Hematopoietic multipotent progenitor cell treated with erythropoietin and hydrocortisone succinate and interleukin-3 and kit ligand, for 4 days (in vitro differentiated cells): ENCODE measurements at regions not wholly inside any gene's neighbourhood (a gene's known extent, or its start where the extent isn't known, plus 50 kb on each side); places are given as distances from the start of the nearest gene placed in this dataset.
"Not testable (repeated sequence)": the region's sequence is repeated elsewhere in the genome, so short reads cannot be mapped to it uniquely, and the experiment has no call there.

ENCODE experiments used
- DNase-seq: peaks from one replicate; pipeline ENCODE4 v3.0.0-alpha.2; 2015

DNA sequence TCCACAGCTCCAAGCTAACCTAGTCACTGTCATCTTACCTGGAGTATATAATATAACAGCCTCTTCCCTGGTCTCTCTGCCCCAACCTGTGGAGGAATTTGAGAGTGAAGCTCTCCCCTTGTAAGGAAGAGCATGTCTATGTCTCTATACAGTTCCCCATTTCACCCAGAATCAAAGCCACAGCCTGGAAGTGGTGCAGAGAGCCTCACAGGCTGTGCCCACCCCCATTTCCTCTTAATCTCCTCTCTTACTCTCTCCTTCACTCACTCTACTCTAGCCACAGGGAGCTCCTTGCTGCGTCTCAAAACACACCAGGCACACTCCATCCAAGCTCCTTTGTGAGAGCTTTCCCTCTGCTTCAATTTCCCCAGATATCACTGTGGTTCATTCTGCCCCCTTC lies 302.5 kb upstream of the ISX start:
- DNase-seq: peak; percentile 56

DNA sequence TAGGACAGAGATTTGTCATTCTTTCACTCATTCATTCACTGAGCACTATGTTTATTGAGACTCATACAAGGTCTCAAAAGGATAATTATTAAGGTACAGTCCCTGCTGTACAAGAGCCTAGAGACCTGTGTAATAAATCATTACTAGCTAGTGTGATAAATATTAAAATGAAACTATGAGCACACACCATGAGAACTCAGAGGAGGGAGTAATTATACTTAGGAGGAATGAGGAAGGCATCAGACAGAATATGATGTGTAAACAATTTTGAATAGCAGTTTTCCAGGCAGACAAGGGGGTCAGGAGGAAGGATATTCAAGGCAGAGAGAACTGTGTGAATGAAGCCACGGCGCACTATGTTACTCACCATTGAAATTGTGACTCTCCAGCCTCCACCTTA lies 300.8 kb upstream of the ISX start:
- no peak for DNase-seq

DNA sequence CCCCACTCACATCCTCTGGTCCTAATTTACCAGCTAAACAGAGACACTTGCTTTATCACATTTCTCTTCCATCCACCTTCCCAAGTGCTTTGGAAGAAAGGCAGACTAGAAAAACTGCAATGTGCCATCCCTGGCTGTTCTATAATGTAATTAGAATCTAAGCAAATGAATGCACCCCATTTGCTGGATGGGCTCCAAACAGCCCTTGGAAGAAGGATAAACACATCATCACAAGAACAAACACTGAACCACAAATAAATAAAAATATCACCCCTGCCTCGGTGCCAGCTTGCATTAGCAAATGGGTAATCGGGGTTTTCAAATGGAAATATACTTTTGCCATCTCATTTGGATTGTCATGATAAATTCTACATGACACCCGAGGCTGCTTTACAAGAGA lies 296.6 kb upstream of the ISX start:
- no peak for DNase-seq

DNA sequence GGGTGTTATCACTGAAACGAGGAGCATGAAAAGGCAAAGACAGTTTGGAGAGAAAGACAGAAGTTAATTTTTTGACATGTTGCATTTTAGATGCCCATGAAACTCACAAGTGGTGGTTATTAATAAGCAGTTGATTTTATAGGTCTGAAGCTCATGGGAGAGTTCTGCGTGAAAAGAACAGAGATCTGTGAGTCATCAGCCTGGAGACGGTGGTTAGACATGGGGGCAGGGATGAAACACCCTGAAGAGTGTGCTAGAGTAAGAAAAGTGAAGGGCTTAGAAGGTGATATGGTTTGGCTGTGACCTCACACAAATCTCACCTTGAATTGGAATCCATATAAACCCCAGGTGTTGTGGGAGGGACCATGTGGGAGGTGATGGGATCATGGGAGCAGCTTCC lies 289.1 kb upstream of the ISX start:
- no peak for DNase-seq

DNA sequence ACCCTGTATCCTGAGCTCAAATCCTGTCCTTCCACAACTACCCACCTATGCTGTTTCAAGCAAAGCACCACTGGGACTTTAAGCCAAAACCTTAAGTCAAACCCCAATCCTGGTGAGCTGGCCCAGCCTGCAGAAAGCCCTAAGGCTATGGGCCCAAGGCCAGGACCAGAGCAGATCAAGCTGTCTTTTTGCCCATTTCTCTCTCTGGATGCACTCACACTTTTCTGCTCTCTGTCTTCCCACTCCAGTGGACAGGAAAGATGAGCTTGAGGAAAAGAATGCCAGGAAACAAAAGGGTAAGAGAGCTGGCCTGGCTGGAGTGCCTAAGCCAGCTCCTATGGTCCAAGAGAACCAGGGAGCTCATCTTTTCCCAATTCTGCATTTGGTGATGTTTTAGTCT lies 284.3 kb upstream of the ISX start:
- no peak for DNase-seq

DNA sequence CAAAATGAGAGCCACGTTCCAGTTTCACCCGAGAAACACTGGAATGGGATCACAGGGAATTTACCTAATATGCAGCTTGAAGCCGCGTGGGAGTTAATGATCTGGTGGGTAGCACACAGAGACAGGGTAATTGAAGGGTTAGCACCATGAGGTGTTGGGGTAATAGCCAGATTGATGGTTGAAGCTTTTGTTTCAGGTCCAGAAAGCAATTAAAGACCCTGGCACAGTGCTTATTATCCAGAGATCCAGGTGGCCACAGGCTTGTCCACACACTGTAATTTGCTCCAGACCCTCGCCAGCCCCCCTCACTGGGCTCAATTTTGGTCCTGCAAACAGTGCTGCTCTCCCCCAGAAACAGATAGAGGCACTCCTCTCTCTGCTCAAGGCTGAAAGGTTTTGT lies 282.5 kb upstream of the ISX start:
- DNase-seq: no peak

DNA sequence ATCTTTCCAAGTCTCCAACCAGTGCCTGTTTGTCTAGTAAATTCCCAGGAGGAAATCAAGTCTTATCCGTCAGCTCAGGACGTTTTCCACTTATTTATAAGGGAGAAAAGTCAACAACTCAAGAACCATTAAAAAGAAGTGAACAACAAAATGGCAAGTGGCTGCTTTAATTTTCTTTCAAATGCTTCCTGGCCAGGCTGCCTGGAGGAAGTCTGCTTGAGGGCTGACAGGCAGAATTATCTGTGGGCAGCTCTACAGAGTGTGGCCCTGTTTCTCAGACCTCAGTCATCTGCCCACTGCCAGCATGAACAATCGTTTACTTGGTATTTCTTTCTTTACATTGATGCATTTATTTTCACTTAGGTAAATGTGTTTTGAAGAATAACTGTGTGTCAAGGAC lies 281.9 kb upstream of the ISX start:
- DNase-seq: peak; percentile 71

DNA sequence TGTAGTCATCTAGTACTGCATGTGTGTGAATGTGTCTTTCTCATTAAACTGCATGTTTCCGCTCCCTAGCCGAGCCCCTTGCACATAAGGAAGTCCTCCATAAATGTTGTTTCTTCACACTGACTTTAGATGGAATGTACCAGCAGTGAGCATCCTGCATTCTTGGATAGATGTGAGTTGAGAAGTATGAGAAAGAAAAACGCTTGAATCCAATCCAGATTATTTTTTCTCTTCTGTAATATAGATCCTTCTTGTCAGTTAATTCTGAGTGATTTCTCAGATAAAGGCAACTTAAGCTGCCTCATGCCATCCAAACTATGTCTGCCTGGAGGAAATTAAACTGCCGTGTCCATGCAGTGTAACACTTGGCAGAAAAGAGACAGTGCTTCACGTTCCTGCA lies 268.1 kb upstream of the ISX start:
- DNase-seq: no peak

DNA sequence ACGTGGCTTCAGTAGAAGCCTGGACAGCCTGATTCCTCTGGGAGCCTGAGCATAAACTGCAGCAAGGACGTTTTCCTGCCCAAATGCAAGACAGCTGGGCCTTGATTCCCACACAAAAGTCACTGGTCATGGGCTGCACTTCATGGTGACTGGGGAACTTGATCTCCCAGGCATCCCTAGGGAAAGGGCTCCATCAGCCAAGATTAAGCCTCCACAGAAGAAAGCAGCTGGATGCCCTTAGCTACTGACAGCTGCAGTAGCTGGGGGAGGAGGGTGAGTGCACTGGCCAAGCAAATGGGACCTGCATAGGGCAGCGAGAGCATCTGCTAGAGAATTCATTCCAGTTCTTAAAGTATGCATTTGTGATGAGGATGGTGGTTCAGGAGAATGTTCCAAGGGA lies 267.4 kb upstream of the ISX start:
- no peak for DNase-seq

DNA sequence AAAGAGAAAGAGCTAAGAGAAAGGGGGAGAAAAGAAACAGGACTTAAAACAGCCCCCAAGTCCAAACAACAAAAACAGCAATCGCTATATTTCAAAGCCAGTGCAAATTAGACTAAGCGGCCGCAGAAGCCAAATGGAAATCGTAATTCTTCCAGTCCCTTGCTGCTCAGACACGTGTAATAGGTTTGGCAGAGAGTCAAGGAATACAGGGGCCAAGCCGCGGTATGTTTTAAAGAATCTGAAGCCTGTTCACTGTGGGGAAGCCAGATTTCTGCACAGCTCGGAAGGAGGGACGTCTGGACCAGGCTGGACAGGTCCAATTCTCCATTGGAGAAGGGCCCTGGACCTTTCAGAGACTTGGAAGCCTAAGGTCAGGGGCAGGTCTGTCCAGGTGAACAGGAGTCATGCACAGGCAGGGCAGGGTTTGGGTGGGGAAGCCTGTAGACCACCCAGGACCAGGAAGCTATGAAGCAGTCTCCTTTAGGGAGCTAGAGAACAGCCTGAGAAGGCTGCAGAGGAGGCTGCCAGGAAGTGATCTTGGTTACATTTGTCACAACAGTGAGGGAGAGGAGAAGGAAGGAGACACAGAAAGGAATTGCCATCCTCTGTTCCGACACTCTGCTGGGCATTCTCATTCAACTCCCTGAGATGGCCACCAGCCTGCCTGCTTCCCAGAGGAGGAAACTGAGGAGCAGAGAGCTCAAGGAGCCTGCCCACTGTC lies 265.5 kb upstream of the ISX start:
- DNase-seq: no peak

DNA sequence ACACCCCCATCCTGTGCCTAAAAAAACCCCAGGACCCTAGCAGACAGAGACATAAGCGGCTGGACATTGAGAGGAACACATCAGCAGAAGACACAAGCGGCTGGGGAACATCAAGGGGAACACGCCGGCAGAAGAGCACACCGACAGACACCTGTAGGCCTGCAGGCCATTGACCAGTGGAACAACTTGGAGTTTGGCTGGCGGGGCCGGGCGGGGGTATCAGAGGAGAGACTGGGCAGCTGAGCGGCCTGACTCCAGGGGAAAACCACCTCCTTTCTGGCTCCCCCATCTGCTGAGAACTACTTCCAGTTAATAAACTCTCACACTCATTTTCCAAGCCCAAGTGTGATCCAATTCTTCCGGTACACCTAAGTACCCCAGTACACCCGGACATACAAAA lies 264.7 kb upstream of the ISX start:
- no peak for DNase-seq

DNA sequence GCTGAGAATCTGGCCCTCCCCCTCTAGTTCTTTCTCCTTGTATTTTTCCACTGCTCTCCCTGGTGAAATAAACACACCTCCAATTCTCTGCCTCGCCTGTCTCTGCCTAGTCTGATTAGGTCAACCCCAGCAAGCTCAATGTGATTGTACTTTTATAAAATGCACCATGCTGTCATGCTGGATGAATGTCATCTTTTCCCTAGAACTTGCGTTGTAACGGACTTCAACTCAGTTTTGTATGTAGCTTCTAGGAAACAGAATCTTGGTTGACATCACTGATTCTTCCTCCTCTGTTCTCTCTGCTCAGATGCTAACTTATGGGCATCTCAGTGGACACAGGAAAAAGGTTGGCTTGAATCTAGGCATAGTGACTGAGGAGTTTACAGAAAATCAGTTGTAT lies 261.9 kb upstream of the ISX start:
- DNase-seq: no peak

DNA sequence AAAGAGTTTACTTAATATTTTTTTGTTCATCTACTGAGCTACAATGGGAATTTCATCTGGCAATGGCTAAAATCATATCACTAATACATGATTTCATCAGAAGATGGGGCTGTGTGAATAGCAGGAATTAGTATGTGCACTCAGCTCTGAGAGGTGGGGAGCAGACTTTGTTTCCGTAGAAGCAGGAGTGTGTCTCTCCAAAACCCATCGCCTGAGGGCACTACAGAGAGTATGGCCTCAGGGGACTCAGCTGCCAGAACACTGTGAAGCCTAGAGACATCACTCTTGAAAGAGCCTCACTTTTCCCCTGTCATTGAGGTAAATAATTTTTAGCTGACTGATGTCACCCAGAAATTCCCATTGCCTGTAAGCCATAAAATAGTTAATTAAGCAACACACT lies 261.4 kb upstream of the ISX start:
- peak; percentile 15 for DNase-seq

DNA sequence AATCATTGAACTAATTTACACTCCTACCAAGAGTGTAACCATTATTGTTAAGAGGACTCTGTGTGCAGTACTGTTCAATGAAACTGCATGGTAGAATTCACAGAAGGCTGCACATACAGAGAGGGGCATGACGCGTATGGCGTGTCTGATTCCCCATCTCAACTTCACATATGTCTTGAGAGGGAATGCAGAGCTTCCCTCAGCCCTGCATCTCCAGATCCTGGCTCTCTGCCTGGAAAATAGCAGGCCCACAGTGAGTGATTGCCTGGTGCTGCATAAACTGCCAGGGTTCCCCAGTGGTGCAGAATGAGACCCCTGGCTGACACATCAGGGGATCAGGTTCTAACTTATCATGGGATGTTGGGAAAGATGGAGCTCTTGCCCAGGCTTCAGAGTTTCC lies 260.2 kb upstream of the ISX start:
- DNase-seq: no peak

DNA sequence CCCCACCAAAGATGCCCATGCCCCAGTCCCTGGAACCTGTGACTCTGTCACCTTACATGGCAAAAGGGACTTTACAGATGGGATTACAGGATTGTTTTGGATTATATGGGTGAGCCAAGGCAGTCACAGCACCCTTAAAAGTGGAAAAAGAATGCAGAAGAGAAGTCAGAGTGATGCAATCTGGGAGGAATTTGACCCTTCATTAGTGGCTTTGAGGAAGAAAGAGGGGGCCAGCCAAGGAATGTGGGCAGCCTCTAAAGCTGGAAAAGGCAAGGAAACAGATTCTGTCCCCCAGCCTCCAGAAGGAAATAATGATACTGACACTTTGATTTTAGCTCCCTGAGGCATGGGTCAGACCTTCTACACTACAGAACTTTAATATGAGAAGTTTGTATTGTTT lies 257.3 kb upstream of the ISX start:
- DNase-seq: no peak

DNA sequence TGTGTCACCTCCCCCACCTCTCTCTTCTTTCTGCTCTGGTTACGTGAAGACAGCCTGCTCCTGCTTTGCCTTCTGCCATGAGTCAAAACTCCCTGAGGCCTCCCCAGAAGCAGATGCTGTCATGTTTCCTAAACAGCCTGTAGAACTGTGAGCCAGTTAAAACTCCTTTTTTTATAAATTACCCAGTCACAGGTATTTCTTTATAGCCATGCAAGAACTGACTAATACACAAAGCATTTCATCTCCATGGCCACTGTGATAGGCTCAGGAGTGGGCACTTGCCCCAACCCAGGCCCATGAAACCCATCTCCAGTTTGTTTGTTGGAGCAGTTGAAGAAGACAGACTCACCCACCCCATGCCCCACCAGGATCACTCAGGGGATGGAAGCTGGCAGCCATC lies 253.3 kb upstream of the ISX start:
- no peak for DNase-seq

DNA sequence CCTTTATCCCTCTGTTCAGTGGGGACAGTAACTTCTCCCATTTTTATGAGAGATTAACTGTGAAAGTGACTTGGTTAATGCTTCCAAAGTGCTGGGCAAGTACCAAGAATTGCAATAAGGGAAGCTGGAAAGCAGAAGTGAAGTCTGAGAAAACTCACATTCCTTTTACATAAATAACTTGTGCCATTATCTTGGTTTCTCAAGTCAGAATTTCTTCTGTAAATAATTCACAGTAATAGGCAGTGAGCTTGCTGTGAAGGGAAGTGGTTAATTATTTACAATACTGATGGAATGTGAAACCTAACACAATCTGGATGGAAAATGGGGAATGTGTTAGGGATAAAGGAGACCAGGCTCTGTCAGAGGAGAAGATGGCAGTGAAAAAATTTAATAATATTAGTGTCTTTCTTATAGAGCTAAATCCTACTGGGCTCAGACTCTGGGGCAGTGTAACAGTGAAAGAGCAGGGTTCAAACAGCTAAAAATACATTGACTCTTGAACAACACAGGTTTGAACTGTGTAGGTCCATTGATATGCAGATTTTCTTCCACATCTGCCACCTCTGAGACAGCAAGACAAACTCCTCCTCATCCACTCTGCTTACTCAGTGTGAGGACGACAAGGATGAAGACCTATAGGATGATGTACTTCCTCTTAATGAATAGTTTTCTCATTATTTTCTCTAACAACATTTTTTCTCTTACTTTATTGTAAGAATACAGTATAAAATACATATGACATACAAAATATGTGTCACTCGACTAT lies 251.5 kb upstream of the ISX start:
- DNase-seq: peak; percentile 36

DNA sequence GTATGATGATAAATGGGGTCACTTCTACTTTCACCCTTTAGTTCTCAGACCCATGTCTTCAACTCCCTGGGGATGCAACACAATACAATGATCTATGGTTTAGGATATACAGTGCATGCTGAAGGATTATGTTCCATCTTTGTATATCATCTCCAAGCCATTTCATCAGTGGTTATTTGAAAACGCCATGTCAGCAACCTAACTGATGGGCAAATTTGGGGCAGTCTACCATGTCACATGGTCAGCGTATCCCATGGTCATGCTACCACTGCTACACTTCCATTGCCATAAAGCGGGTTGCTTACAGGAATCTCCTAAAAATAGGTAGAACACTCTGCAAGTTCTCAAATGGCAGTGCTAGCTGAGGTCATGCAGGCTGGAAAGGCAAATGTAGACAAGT lies 236.5 kb upstream of the ISX start:
- no peak for DNase-seq

DNA sequence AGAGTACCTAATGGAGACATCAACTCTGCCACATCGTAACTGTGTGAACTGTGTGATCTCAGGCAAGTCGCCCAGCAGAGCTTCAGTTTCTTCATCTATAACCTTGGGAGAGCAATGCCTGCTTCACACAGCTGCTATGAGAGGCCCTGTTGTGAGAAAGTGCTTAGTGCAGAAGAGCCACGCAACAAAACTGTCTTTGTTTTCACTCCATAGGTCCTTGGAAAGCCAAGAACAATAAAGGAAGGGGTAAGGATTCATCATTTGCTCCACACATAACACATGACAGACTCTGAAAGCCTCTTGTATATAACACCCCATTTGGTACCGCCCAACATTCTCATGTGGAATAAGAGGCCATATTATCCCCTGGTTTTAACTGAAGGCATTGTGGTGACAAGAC lies 231.9 kb upstream of the ISX start:
- DNase-seq: no peak

DNA sequence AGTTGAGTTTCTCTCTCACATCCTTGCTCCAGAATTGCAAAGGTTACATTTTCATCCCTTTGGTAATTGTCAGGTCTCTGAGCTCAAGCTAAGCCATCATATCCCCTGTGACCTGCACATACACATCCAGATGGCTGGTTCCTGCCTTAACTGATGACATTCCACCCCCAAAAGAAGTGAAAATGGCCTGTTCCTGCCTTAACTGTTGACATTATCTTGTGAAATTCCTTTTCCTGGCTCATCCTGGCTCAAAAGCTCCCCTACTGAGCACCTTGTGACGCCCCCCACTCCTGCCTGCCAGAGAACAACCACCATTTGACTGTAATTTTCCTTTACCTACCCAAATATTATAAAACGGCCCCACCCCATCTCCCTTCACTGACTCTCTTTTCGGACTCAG lies 231.4 kb upstream of the ISX start:
- not testable (repeated sequence) for DNase-seq

DNA sequence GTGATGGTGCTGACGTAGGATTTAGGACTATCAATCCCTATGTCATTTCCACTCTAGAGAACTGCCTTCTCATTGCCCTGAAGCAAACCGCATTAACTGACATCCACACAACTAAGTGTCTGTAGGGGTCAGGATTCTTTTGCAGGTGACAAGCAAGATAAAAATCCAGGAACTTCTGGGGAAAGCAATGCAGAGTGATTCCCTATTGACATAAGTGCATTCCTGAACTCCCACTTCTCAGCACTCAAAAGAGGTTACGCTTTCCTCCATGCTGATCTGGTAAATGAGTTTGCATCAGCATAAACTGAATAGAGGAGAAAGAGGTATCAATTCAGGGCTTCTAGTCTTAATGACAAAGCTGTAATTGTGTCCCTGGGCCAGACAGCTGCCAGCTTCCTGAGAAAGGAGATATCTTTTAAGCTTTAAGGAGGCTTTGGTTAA lies 224.6 kb upstream of the ISX start:
- peak; percentile 6 for DNase-seq

DNA sequence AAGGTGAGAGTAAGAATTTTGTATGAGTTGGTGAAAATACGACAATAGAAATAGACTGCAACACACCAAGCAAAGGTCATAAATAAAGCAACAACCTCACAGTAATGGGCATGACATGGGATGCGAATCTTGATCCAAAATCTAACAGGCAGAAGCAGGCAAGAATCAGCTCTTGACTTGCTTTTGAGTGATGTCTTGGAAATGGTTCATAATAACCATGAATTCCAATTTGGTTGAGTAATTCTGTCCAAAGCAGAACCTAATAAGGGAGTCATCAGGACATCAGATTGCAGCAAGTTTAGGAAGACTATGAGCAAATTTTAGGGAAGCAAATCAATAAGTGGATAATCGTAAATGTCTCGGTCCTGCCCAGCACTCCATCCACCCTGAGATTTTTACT lies 224.0 kb upstream of the ISX start:
- no peak for DNase-seq

DNA sequence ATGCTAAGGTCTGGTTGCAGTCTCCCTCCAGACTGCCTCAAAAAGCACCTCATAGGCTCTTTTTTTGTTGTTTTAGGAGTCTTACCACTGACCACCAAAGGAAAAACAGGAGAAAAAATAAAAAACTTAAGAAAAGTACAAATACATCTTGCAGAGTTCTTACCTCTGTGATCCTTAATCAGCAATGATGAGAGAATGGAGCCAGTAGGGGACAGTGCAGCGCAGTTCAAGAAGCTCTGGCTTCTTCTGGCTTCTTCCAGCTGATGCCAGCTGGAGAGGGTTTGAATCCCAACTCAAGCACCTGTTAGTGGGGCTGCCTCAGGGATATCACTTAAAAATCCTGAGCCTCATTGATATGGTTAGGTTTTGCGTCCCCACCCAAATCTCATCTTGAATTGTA lies 223.3 kb upstream of the ISX start:
- DNase-seq: no peak

DNA sequence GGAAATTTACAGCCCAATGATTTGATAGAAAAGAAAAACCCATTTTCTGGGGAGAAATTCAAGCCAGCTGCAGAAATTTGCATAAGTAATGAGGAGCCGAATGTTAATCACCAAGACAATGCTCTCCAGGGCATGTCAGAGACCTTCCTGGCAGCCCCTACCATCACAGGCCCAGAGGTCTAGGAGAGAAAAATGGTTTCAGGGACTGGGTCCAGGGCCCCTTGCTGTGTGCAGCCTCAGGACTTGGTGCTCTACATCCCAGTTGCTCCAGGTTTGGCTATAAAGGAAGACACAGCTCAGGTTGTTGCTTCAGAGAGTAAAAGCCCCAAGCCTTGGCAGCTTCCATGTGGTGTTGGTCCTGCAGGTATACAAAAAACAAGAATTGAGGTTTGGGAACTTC lies 222.2 kb upstream of the ISX start:
- not testable (repeated sequence) for DNase-seq

DNA sequence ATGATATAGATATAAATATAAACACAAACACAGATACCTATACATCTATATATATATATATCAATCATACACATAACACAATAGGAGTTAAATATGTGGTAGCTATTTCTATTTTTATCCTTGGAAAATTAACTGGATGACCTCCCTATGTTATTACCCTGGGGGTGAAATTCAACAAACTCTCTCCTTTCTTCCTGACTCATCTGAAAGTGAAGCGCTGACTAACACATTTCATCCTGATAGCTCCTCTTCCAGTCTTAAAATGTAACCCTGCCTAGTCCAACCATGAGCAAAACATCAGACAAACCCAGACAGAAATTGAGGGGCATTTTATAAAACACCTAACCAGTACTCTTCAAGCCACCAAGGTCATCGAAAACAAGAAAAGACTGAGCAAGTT lies 220.6 kb upstream of the ISX start:
- no peak for DNase-seq
